Lower leg skin (tissue), 3 donors: ENCODE measurements at regions not wholly inside any gene's neighbourhood (a gene's known extent, or its start where the extent isn't known, plus 50 kb on each side); places are given as distances from the start of the nearest gene placed in this dataset.

Experiments
- CTCF ChIP-seq, 3 donors: fragments of 450-650 bp; IDR thresholded peaks; one replicate each; pipeline ENCODE4 v1.5.1; 2016; ENCODE audit warnings: antibody characterized with exemption in 3 of 3, mild to moderate bottlenecking in 3 of 3, moderate library complexity in 2 of 3
- POLR2A ChIP-seq, 2 donors: fragments of 450-650 bp; IDR thresholded peaks; one replicate each; pipeline ENCODE4 v1.6.1; 2016 to 2017; ENCODE audit warnings: antibody characterized with exemption in 2 of 2, mild to moderate bottlenecking in 1 of 2, moderate library complexity in 1 of 2

- no peak for TF ChIP-seq CTCF (IDR thresholded peaks at IDR 0.05)
- no peak for TF ChIP-seq POLR2A (IDR thresholded peaks at IDR 0.05)
These were observed 722.2 kb upstream of the CHRM3 start for GRCh38 chr1:238664139-238664538.
